GM12891 (cell line): ENCODE measurements at regions not wholly inside any gene's neighbourhood (a gene's known extent, or its start where the extent isn't known, plus 50 kb on each side); places are given as distances from the start of the nearest gene placed in this dataset.
"Not testable (repeated sequence)": the region's sequence is repeated elsewhere in the genome, so short reads cannot be mapped to it uniquely, and the experiment has no call there.

Experiments
- DNase-seq: peaks from one replicate; pipeline ENCODE4 v3.0.0; 2011; ENCODE audit warnings: low spot score; ENCODE audit not compliant: insufficient read length
- FAIRE-seq: peaks from 2 replicates; lab custom pipeline; 2011; peaks lifted over from hg19 to GRCh38; lab: Jason Lieb, UNC
- PAX5 ChIP-seq: IDR thresholded peaks from 2 replicates; pipeline ENCODE4 v1.6.1; 2011; ENCODE audit warnings: low read length, moderate library complexity, mild to moderate bottlenecking; ENCODE audit not compliant: insufficient read depth, severe bottlenecking
- POLR2A ChIP-seq: IDR thresholded peaks from 2 replicates; pipeline ENCODE4 v1.6.1; 2011; ENCODE audit warnings: low read depth, low read length, control low read depth
- POLR2AphosphoS5 ChIP-seq: IDR thresholded peaks from 2 replicates; pipeline ENCODE4 v1.6.1; 2011; ENCODE audit warnings: low read depth, low read length, control low read depth
- POU2F2 ChIP-seq: IDR thresholded peaks from 2 replicates; pipeline ENCODE4 v1.6.1; 2011; ENCODE audit warnings: low read depth, mild to moderate bottlenecking, control low read depth, low read length, moderate library complexity
- SPI1 ChIP-seq: IDR thresholded peaks from 2 replicates; pipeline ENCODE4 v1.6.1; 2011; ENCODE audit warnings: low read depth, low read length, control low read depth
- TAF1 ChIP-seq: IDR thresholded peaks from 2 replicates; pipeline ENCODE4 v1.6.1; 2011; ENCODE audit warnings: low read depth, low read length, control low read depth

DNA sequence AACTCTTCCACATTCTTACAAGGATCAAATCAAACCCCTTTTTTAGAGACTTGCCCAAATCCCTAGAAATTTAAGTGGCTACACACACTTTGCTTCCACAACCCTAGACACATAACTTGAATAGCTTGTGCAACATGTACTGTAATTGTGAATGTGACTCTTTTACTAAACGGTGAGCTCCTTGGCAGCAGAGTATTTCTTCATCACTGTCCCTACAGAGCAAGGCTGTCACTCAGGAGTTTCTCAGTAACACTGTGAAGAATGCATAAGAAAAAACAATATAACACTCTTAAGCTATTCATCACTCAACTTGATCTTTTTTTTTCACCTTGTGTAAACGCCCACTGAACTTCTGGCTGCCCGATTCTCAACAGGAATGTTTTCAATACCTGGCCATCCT is 53.8 kb upstream of the ADAMTS18 start:
- DNase-seq (no peak), FAIRE-seq (no peak)
- TF ChIP-seq POLR2AphosphoS5 = no peak
- no peak for TF ChIP-seq SPI1
- TF ChIP-seq TAF1 = no peak
- TF ChIP-seq POLR2A = no peak
- no peak for TF ChIP-seq PAX5
- TF ChIP-seq POU2F2 = no peak

GRCh38 chr16:77491091-77491490 is 56.3 kb upstream of the ADAMTS18 start:
- TF ChIP-seq TAF1 (no peak), SPI1 (no peak), POLR2AphosphoS5 (no peak), POLR2A (no peak)
- DNase-seq (no peak), FAIRE-seq (no peak)

DNA sequence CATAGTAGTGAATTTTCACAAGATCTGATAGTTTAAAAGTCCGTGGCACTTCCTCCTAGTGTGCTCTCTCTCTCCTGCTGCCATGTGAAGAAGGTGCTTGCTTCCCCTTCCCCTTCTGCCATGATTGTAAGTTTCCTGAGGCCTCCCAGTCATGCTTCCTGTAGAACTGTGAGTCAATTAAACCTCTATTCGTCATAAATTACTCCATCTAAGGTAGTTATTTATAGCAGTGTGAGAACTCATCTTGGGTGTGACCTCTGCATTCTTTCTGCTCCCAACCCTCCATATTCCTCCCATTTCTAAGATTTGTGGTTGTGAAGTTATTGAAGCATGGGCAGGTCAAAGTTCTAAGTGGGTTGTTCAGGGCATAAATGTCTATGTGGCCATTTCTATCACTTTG is 62.1 kb upstream of the ADAMTS18 start:
- DNase-seq (no peak), FAIRE-seq (no peak)
- no peak for TF ChIP-seq TAF1

DNA sequence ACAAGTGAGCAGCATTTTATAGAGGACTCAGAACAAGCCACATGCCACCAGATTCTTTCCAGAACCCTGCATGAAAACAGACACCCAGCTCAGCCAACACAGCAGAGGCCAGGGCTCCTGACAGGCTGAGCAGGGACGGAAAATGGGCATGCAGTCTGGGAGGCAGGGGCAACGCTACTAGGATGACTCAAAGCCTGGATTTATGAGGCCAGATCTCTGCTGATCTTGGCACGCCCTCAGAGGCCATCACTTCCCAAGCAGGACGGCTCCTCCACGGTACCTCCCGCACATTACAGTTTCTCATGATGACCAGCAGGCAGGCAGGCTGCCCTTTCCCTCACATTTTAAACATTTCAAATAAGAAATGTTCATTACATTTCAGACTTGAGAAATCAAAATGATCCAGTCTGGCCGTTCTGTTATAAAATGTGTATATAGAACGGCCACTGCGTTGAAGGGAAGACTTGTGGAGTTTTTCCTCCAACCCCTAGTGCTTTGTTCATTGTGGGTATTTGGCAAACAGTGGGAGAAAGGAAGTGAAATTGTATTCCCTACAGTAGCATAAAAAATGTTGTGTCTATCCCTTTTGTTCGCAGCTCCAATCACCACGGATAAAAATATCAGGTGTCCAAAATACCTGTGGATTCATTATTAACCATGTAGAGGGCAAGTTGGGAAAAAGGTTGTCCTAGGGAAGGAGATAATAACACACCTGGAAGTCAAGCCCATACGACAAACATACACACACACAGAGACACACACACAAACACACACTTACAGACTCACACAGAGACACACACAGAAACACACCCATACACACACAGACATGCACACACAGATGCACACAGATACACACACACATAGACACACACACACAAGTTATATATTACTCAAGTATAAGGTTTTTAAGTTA is 64.8 kb upstream of the ADAMTS18 start:
- FAIRE-seq = no peak
- no peak for TF ChIP-seq PAX5
- DNase-seq = no peak

GRCh38 chr16:77500286-77500598 is 65.4 kb upstream of the ADAMTS18 start:
- DNase-seq = no peak
- no peak for FAIRE-seq
- TF ChIP-seq POLR2A = no peak
- no peak for TF ChIP-seq TAF1
- no peak for TF ChIP-seq POU2F2
- no peak for TF ChIP-seq SPI1
- TF ChIP-seq PAX5 = no peak
- TF ChIP-seq POLR2AphosphoS5 = no peak

DNA sequence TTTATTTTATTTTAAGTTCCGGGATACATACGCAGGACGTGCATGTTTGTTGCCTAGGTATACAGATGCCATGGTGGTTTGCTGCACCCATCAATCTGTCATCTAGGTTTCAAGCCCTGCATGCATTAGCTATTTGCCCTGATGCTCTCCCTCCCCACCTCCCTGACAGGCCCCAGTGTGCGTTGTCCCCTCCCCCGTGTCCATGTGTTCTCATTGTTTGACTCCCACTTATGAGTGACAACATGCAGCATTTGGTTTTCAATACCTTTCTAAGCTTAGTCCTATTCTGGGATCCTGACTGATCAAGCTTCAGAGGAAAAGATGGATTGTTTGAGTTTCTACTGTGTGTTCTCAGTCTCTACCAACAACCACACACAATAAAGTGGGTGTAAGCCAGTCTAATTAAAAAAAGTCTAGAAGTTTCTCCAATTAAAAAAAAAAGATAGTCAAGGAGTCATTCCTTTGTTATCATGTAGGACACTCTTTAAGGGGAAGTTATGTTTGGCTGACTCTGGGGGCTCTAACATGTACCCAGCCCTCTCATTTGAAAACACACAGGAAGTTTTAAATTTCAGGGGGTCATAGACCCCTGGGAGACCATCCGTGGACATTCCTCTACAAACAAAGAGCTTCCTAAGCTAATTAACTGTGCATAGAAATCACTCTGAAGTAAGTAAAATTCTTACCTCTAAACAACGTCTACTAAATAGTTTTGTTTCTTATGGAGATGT is 66.3 kb upstream of the ADAMTS18 start:
- FAIRE-seq (no peak), DNase-seq (no peak)
- TF ChIP-seq POLR2AphosphoS5 (no peak), SPI1 (no peak), TAF1 (no peak), PAX5 (no peak)

DNA sequence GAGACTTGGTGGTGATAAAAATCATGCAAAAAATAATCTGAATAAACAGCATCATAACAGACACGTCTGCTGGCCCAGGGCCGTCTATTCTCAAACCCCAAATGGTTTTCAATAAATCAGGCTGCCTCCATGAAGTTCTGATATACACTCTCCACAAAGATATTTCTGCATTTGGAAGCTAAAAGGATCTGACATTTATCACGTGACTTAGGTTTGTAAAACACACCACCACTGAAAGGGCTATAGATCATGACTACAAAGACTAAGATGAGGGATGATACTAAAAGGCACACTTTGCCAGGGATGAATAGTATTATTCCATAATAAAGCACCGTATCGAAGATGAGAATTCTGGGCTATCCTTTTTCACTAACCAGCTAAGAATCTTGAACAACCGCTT is 67.6 kb upstream of the ADAMTS18 start:
- FAIRE-seq (no peak), DNase-seq (no peak)
- TF ChIP-seq POLR2AphosphoS5 (no peak), SPI1 (no peak), TAF1 (no peak), POLR2A (no peak), POU2F2 (no peak), PAX5 (no peak)

DNA sequence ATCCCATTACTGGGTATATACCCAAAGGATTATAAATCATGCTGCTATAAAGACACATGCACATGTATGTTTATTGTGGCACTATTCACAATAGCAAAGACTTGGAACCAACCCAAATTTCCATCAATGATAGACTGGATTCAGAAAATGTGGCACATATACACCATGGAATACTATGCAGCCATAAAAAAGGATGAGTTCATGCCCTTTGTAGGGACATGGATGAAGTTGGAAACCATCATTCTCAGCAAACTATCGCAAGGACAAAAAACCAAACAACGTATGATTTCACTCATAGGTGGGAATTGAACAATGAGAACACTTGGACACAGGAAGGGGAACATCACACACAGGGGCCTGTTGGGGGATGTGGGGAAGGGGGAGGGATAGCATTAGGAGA is 71.7 kb upstream of the ADAMTS18 start:
- FAIRE-seq, DNase-seq: not testable (repeated sequence)

GRCh38 chr16:77509051-77509450 is 74.2 kb upstream of the ADAMTS18 start:
- DNase-seq = no peak
- TF ChIP-seq TAF1 = no peak
- no peak for TF ChIP-seq PAX5
- TF ChIP-seq POLR2A = no peak
- no peak for TF ChIP-seq POLR2AphosphoS5
- TF ChIP-seq POU2F2 = no peak
- TF ChIP-seq SPI1 = no peak
- FAIRE-seq = no peak

DNA sequence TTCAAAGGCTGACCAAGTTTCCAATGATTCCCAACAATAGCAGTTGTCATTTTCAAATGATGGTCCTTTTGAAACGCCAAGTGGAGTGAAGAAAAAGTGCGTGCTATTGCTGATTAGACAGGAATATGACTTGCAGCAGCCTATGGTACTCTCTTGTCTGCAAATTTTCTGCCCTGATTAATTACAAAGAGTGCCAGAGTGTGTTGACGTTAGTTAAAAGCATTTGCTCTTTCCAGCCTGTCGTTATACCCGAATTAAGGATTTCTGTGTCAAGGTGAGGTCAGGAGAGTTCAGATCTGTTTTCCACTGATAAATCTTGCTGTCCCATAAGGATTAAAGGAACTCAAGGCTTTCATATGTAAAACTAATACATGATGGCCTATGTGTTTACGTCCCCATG is 75.0 kb upstream of the ADAMTS18 start:
- no peak for DNase-seq
- FAIRE-seq = no peak
- no peak for TF ChIP-seq TAF1
- no peak for TF ChIP-seq POLR2A
- TF ChIP-seq SPI1 = no peak
- TF ChIP-seq PAX5 = no peak
- no peak for TF ChIP-seq POU2F2
- no peak for TF ChIP-seq POLR2AphosphoS5

- no peak for DNase-seq
- no peak for FAIRE-seq
- TF ChIP-seq POLR2A (no peak), POU2F2 (no peak)
Observed at GRCh38 chr16:77511053-77511452, 76.2 kb upstream of the ADAMTS18 start.
